GM19395 (cell line): ENCODE measurements at regions not wholly inside any gene's neighbourhood (a gene's known extent, or its start where the extent isn't known, plus 50 kb on each side); places are given as distances from the start of the nearest gene placed in this dataset.

Experiments used
- ATAC-seq: cut with Tn5 transposase; IDR thresholded peaks from one replicate; pipeline ENCODE4 v1.9.1; 2021; ENCODE audit warnings: mild to moderate bottlenecking, moderate library complexity; ENCODE audit not compliant: unreplicated experiment

GRCh38 chr6:54632984-54633565 lies 213.5 kb upstream of the FAM83B start:
- no peak for ATAC-seq

DNA sequence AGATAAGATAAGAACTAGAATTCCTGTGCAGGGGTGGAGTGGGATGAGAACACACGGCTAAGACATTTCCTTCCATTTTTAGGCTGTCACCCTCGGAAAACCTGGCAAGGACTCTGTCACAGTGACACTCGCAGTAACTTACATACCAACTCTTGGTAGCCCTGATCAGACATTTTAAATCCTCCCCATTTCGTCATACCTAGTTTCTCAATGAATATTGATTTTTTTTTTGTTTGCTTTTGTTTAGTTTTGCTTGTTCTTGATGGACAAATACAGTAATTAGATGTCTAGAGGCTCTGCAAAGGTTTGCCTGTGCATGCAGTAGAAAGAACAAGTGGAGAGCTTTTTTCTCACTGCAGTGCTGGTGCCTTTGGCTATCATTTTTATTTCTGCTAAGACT lies 213.0 kb upstream of the FAM83B start:
- ATAC-seq = no peak

GRCh38 chr6:54640911-54641310 lies 205.7 kb upstream of the FAM83B start:
- no peak for ATAC-seq

DNA sequence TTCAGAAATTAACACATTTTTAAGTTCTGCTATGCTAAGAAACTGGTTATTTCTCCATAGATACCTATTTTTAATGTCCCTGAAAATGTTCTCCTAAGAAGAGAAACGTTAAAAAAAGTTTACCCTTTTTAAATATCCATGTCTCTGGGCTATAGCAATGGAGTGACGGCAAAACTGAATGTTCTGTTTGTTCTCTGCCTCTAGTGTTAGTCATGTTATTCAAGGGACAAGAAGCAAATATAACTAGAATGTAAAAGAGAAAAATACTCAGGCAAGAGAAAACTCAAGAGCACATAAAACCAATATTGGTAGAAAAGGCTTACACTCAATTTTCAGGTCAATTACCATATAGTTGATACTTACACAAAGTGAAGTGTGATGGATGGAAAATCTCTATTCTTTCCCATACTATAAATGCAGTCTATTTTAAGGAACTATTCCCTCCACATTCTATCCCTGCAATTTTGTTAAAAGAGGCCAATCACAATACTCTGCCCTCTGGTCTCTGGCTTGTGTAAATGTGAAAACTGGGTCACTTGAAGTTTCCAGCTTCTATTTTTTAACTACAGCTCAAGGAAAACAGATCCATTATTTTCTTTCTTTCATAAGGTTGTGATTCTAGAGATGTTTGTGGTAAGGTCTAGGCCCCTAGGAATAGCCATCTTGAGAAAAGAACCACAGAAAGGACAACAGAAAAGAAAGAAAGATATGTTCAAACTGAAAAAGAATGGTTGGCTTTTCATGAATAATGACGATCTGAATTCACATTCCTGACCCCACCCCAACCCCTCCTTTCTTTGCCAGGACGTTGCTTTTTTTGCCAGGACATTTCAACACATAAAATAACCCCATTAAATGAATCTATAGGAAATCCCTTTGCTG lies 200.3 kb upstream of the FAM83B start:
- no peak for ATAC-seq

DNA sequence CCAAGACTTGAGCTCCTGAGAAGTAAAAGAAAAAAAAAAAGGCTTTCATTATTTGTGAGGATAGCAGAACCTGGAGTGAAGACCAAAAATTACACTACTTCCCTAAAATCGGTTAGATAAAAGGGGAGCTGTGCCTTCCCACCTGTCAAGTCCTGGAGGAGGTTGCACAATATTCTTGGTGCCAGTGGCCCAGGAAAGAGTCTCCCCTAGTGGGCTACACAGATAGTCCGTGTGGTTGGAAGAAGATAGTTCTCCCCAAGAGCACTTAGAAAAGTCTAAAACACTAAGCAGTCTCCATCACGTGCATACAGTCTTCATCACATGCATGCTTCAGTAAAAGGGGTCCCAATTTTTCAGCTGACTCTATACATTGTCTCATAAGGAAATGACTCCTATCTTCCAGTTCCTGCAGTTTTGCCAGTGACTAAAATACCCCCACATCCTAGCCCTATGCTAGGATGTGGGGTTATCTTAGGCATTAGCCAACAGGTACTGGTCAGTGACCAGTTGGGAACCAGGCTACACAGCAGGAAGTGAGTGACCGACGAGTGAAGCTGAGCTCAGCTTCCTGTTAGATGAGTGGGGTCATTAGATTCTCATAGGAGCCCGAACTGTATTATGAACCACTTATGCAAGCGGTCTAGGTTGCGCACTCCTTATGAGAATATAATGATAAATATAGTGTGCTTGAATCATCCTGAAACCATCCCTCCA lies 199.5 kb upstream of the FAM83B start:
- no peak for ATAC-seq

DNA sequence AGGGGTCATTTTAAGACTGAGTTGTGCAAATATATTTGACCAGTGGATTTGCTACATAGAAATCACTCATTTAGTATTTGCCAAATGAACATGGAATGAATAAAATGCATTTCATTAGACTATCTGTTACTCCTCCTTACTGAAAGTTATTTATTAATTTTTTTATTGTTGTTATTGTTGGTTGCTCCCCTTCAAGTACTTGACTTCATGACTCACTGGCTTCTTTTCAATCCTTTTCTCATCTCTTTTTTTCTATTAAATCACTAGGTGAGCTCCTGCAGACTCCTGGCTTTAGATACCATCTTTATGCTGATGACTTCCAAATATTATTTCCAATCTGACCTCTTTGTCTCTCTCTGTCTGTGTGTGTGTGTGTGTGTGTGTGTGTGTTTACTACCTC lies 192.2 kb upstream of the FAM83B start:
- no peak for ATAC-seq

GRCh38 chr6:54655162-54655561 lies 191.4 kb upstream of the FAM83B start:
- ATAC-seq = no peak

DNA sequence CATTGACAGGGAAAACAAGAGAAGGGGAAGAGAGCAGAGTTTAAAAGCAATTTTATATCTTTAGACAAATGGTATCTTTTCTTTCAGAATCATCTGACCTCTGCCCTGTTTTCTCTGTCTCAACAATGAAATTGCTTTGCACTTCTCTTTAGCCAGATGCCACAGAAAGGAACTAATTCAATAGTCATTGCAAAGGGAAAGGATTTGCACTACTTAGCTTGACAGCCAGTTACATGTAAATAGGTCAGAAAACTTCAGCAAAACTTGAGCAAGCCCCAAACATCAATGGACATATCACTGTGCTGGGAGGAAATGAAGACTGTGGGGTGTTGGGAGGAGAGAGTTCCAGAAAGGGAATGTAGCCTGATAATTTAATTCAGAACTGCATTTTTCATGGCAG lies 181.3 kb upstream of the FAM83B start:
- ATAC-seq = no peak

DNA sequence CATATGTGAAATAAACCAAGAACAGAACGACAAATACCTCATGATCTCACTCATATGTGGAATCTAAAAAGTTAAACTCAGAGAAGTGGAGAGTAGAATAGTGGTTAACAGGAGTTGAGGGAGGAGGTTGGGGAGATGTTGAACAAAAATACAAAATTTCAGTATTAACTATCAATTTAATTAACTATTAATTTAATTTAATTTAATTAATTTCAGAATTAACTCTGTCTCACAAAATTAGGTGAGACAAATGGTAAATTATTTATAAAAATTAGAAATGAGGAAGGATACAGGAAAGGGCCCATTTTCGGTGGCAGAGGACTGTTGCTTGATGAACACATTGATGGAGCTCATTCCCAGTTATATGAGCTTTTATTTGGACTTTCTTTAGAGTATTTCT lies 166.0 kb upstream of the FAM83B start:
- ATAC-seq = no peak

DNA sequence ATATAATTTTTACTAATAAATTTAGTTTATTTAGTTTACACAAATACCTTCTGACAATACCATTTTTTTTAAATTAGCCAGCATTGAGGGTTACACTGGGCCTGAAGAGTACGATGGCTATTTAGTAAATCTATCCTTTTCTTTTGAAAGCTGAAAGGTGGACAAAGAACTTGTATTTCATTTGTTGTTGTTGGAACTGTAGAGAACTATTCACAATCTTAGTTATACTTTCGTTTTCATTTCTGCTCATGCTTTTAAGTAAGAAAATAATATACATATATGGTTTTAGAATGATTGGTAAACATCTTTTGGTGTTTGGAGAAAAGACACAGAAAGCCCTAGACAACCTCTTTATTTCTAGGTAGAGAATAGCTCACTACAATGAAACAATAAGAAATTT lies 165.3 kb upstream of the FAM83B start:
- no peak for ATAC-seq

GRCh38 chr6:54681987-54682386 lies 164.6 kb upstream of the FAM83B start:
- no peak for ATAC-seq

DNA sequence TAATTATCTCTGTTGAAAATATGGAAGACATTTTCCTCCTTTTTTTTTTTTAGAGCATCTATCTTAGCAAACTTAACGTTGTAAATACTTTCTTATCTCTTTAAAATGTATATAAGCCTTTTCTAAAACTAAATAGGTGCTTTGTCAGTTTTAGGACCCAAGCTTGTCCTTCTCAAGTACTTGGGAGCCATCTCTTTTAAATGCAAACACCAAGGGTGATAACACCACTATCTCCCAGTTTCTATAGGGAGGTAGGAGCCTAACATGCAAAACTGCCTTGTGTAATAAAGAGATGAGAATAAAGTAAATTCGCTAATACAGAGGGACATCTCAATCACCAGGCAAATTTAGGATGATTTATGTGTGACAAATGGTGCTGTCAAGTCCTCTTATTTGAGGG lies 157.0 kb upstream of the FAM83B start:
- ATAC-seq = no peak

GRCh38 chr6:54690596-54690995 lies 156.0 kb upstream of the FAM83B start:
- ATAC-seq = no peak

DNA sequence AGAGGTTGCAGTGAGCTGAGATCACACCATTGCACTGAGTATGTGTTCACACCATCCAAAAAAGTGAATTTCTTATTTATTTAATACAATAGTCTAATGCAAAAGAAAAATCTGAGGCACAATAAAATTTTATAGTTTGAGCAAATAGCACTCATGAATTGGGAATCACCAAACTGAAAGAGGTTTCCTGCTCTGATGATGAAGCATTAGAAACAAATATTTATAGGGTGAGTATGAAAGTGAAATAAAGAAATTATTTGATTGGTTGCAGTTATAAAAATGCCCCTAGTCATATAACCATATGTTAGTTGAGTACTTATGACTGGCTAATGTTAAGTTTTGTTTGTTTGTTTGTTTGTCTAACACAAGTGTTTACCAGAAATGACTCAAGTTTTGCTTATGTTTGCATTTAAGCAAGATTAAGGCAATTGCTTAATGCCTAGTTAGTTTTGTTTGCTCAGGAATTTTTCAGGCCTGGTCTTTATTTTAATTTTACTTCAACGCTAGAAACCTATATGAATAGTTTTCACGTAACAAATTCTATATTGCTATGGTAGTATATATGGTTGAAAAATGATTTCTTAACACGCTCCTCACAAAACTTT lies 151.5 kb upstream of the FAM83B start:
- no peak for ATAC-seq

- ATAC-seq = no peak
Observed at GRCh38 chr6:54695815-54696214, 150.8 kb upstream of the FAM83B start.

- ATAC-seq = no peak
Observed at GRCh38 chr6:54697424-54697823, 149.1 kb upstream of the FAM83B start.

- ATAC-seq = peak; percentile 57
Observed at GRCh38 chr6:54698974-54699373, 147.6 kb upstream of the FAM83B start.

GRCh38 chr6:54700158-54700557 lies 146.4 kb upstream of the FAM83B start:
- ATAC-seq = no peak

- no peak for ATAC-seq
Observed at GRCh38 chr6:54702772-54703171, 143.8 kb upstream of the FAM83B start.

DNA sequence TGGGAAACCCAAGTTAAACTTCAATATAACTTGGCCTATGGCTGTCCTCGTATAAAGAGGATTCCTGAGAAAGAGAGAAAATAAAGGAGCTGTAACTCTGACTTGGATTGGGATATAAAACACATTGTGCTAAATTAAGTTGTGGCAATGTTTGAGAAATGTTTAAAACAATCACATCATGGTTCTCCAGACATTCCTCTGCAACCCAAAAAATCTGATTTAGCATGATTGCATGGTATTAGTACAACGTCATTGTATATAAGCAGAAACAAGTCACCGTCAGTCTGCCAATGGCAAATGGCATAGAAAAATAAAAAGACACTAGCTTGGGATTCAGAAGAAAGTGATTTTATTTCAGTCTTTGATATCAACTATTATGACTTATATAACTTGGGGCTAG lies 140.2 kb upstream of the FAM83B start:
- ATAC-seq = no peak

DNA sequence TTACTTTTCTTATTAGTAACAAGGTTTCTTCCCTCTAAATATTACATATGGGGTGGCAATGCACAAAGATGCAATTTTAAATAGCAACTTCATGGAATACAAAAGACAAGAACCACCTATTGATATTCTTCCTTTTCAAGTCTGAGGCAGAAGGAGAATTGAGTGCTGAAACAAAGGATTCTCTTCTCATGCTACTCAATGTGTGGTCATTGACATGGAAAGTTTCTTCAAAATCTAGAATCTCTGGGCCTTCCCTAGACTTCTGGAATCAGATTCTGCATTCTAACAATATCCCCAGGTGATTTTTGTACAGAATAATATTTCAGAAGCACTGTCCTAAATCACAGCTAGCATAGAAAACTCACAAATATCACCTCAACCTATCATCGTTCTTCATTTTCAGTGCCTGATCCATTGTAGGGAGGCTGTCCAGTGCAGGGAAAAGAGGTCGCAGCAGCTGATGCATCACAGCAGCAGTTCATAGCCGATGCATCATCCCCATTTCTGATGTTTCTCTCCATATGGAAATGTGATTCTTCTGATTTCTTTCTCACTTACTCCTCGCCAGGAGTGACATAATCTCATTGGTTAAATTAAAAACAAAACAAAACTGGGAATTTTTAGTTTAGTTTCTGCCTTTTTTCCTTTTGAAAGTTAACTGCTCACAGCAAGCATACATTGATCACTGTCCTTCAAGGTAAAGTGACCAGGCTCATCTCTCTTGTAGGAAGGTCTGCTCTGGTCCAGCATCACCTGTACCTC lies 139.5 kb upstream of the FAM83B start:
- ATAC-seq = no peak
